Astrocyte of the hippocampus (primary cell): ENCODE measurements at regions not wholly inside any gene's neighbourhood (a gene's known extent, or its start where the extent isn't known, plus 50 kb on each side); places are given as distances from the start of the nearest gene placed in this dataset.

ENCODE experiments used
- DNase-seq: peaks from one replicate; pipeline ENCODE4 v3.0.0; 2011; ENCODE audit warnings: low read depth, low spot score

- DNase-seq: no peak
Observed at GRCh38 chr4:61086979-61087378, 113.1 kb upstream of the ADGRL3 start.

GRCh38 chr4:61094854-61095598 is 105.1 kb upstream of the ADGRL3 start:
- no peak for DNase-seq

GRCh38 chr4:61128682-61129081 is 71.4 kb upstream of the ADGRL3 start:
- no peak for DNase-seq

GRCh38 chr4:61129971-61130370 is 70.2 kb upstream of the ADGRL3 start:
- DNase-seq: no peak

GRCh38 chr4:61143461-61143860 is 56.7 kb upstream of the ADGRL3 start:
- no peak for DNase-seq

- no peak for DNase-seq
Observed at GRCh38 chr4:61149278-61149677, 50.8 kb upstream of the ADGRL3 start.
